Fibroblast of lung (primary cell): ENCODE measurements at regions not wholly inside any gene's neighbourhood (a gene's known extent, or its start where the extent isn't known, plus 50 kb on each side); places are given as distances from the start of the nearest gene placed in this dataset.

Experiments
- CTCF ChIP-seq, 2 donors: IDR thresholded peaks in 1 of 2; conservative IDR thresholded peaks in 1 of 2; 1 replicate in 1 of 2; 2 replicates in 1 of 2; pipeline ENCODE4 v1.5.1; 2011 to 2012; ENCODE audit warnings: low read length in 2 of 2, control low read depth in 1 of 2, inconsistent platforms in 1 of 2, low read depth in 1 of 2, mild to moderate bottlenecking in 1 of 2
- EZH2 ChIP-seq: IDR thresholded peaks from 2 replicates; pipeline ENCODE4 v1.5.1; 2012; ENCODE audit warnings: low read length, control low read depth, mild to moderate bottlenecking; ENCODE audit errors: missing control alignments

- TF ChIP-seq CTCF (conservative IDR thresholded peaks at IDR 0.05 in 1 of 2, IDR thresholded peaks at IDR 0.05 in 1 of 2; ENCODE audit: low read depth in 1 of 2, low read length in 2 of 2) (no peak), EZH2 (no peak)
Observed at GRCh38 chr18:47461406-47461948, 210.0 kb upstream of the SKOR2 start.
